SK-N-SH treated with all-trans-retinoic acid at 6 μM for 48 hours (cell line): ENCODE measurements at regions not wholly inside any gene's neighbourhood (a gene's known extent, or its start where the extent isn't known, plus 50 kb on each side); places are given as distances from the start of the nearest gene placed in this dataset.

Source experiments
- ATAC-seq: fragments of 200-7000 bp; cut with Tn5 transposase; 3 replicates; pipeline ENCODE4 v1.9.1; 2020; ENCODE audit warnings: mild to moderate bottlenecking, moderate library complexity
- ARNTL ChIP-seq: fragments of 450-650 bp; formaldehyde crosslinking; IDR thresholded peaks from 2 replicates; pipeline ENCODE4 v1.5.0; 2020; ENCODE audit warnings: low read depth, mild to moderate bottlenecking, moderate library complexity, borderline replicate concordance
- BACH2 ChIP-seq: fragments of 250-450 bp; sonication (Bioruptor Pico); IDR thresholded peaks from 2 replicates; pipeline ENCODE4 v1.9.0; 2021; ENCODE audit warnings: mild to moderate bottlenecking, borderline replicate concordance
- CREB5 ChIP-seq: fragments of 250-450 bp; sonication (Bioruptor Pico); IDR thresholded peaks from 2 replicates; pipeline ENCODE4 v1.5.1; 2020; ENCODE audit warnings: low read depth, mild to moderate bottlenecking, moderate library complexity
- CSDC2 ChIP-seq: fragments of 250-450 bp; sonication (Bioruptor Pico); IDR thresholded peaks from 2 replicates; pipeline ENCODE4 v1.5.0; 2020; ENCODE audit warnings: mild to moderate bottlenecking, moderate library complexity
- CSRNP3 ChIP-seq: fragments of 250-450 bp; sonication (Bioruptor Pico); IDR thresholded peaks from 2 replicates; pipeline ENCODE4 v1.5.1; 2021; ENCODE audit warnings: mild to moderate bottlenecking, moderate library complexity
- ESRRG ChIP-seq: fragments of 250-450 bp; sonication (Bioruptor Pico); IDR thresholded peaks from 2 replicates; pipeline ENCODE4 v1.6.1; 2021; ENCODE audit warnings: mild to moderate bottlenecking
- GLIS3 ChIP-seq: fragments of 250-450 bp; sonication (Bioruptor Pico); IDR thresholded peaks from 2 replicates; pipeline ENCODE4 v1.5.0; 2020; ENCODE audit warnings: mild to moderate bottlenecking, moderate library complexity
- ISL1 ChIP-seq: fragments of 250-450 bp; sonication (Bioruptor Pico); IDR thresholded peaks from 2 replicates; pipeline ENCODE4 v2.1.2; 2022; ENCODE audit warnings: mild to moderate bottlenecking, moderate library complexity
- OSR1 ChIP-seq: fragments of 250-450 bp; sonication (Bioruptor Pico); IDR thresholded peaks from 2 replicates; pipeline ENCODE4 v1.8.0; 2022; ENCODE audit warnings: moderate library complexity, mild to moderate bottlenecking, inconsistent platforms
- PATZ1 ChIP-seq: fragments of 250-450 bp; sonication (Bioruptor Pico); IDR thresholded peaks from 2 replicates; pipeline ENCODE4 v1.8.0; 2020; ENCODE audit warnings: mild to moderate bottlenecking, moderate library complexity, borderline replicate concordance
- POU6F1 ChIP-seq: fragments of 250-450 bp; sonication (Bioruptor Pico); IDR thresholded peaks from 2 replicates; pipeline ENCODE4 v1.8.0; 2021; ENCODE audit warnings: low read depth, mild to moderate bottlenecking, moderate library complexity, borderline replicate concordance
- PPARA ChIP-seq: fragments of 250-450 bp; sonication (Bioruptor Pico); IDR thresholded peaks from 2 replicates; pipeline ENCODE4 v1.5.0; 2020; ENCODE audit warnings: mild to moderate bottlenecking, borderline replicate concordance
- RARB ChIP-seq: fragments of 250-450 bp; sonication (Bioruptor Pico); IDR thresholded peaks from 2 replicates; pipeline ENCODE4 v1.8.0; 2021; ENCODE audit warnings: mild to moderate bottlenecking, moderate library complexity
- SNAI2 ChIP-seq: fragments of 250-450 bp; sonication (Bioruptor Pico); IDR thresholded peaks from 2 replicates; pipeline ENCODE4 v1.5.0; 2020; ENCODE audit warnings: mild to moderate bottlenecking, moderate library complexity
- TCF4 ChIP-seq: fragments of 250-450 bp; sonication (Bioruptor Pico); IDR thresholded peaks from 2 replicates; pipeline ENCODE4 v1.8.0; 2021; ENCODE audit warnings: mild to moderate bottlenecking, moderate library complexity, borderline replicate concordance
- TSHZ2 ChIP-seq: fragments of 250-450 bp; sonication (Bioruptor Pico); IDR thresholded peaks from 2 replicates; pipeline ENCODE4 v1.5.0; 2020; ENCODE audit warnings: mild to moderate bottlenecking, moderate library complexity
- ZC3H10 ChIP-seq: fragments of 250-450 bp; sonication (Bioruptor Pico); IDR thresholded peaks from 2 replicates; pipeline ENCODE4 v1.5.1; 2021; ENCODE audit warnings: mild to moderate bottlenecking, moderate library complexity
- ZFP30 ChIP-seq: fragments of 450-650 bp; formaldehyde crosslinking; IDR thresholded peaks from 2 replicates; pipeline ENCODE4 v1.5.0; 2022; ENCODE audit warnings: mild to moderate bottlenecking, moderate library complexity
- ZNF565 ChIP-seq: fragments of 450-650 bp; formaldehyde crosslinking; conservative IDR thresholded peaks from 2 replicates; pipeline ENCODE4 v1.5.0; 2020; ENCODE audit warnings: low read depth, mild to moderate bottlenecking, moderate library complexity
- ZNF70 ChIP-seq: fragments of 450-650 bp; formaldehyde crosslinking; IDR thresholded peaks from 2 replicates; pipeline ENCODE4 v1.5.0; 2020; ENCODE audit warnings: mild to moderate bottlenecking, moderate library complexity
- ZNF8 ChIP-seq: fragments of 450-650 bp; formaldehyde crosslinking; IDR thresholded peaks from 2 replicates; pipeline ENCODE4 v1.5.0; 2020; ENCODE audit warnings: mild to moderate bottlenecking, moderate library complexity

GRCh38 chr4:171667906-171668305 lies 145.3 kb upstream of the GALNTL6 start:
- TF ChIP-seq POU6F1 (CRISPR knock-in tag) = no peak
- 0 out of 2 replicates have a peak, but pooled peaks have one; percentile 34 for TF ChIP-seq TCF4 (CRISPR knock-in tag)
- TF ChIP-seq ISL1 = no peak
- no peak for TF ChIP-seq ZC3H10 (CRISPR knock-in tag)
- peak; percentile 10; the same call in 1 of the 2 replicates for TF ChIP-seq TSHZ2 (CRISPR knock-in tag)
- no peak for TF ChIP-seq OSR1 (CRISPR knock-in tag)
- no peak for TF ChIP-seq ZNF70 (CRISPR knock-in tag)
- ATAC-seq = no peak

GRCh38 chr4:171651071-171651470 lies 162.1 kb upstream of the GALNTL6 start:
- ATAC-seq = no peak
- no peak for TF ChIP-seq PPARA (CRISPR knock-in tag)
- no peak for TF ChIP-seq RARB
- TF ChIP-seq BACH2 = no peak
- no peak for TF ChIP-seq ZC3H10 (CRISPR knock-in tag)
- TF ChIP-seq ZNF565 (CRISPR knock-in tag) = no peak
- TF ChIP-seq GLIS3 = no peak
- TF ChIP-seq CREB5 (CRISPR knock-in tag) = no peak
- no peak for TF ChIP-seq SNAI2
- no peak for TF ChIP-seq ISL1
- TF ChIP-seq POU6F1 (CRISPR knock-in tag) = no peak
- TF ChIP-seq PATZ1 (CRISPR knock-in tag) = no peak
- TF ChIP-seq CSDC2 (CRISPR knock-in tag) = no peak
- TF ChIP-seq TSHZ2 (CRISPR knock-in tag) = no peak
- no peak for TF ChIP-seq ZFP30 (CRISPR knock-in tag)
- no peak for TF ChIP-seq ZNF8 (CRISPR knock-in tag)
- no peak for TF ChIP-seq ARNTL (CRISPR knock-in tag)
- TF ChIP-seq CSRNP3 (CRISPR knock-in tag) = no peak
- TF ChIP-seq TCF4 (CRISPR knock-in tag) = no peak
- TF ChIP-seq ESRRG (CRISPR knock-in tag) = no peak
